LNCAP (cell line): ENCODE measurements at regions not wholly inside any gene's neighbourhood (a gene's known extent, or its start where the extent isn't known, plus 50 kb on each side); places are given as distances from the start of the nearest gene placed in this dataset.

Experiments used
- TF ChIP-seq, protein P1 (sequence below): fragments of 450-650 bp; IDR thresholded peaks from 2 replicates; pipeline ENCODE4 v1.5.1; 2017; ENCODE audit warnings: mild to moderate bottlenecking

DNA sequence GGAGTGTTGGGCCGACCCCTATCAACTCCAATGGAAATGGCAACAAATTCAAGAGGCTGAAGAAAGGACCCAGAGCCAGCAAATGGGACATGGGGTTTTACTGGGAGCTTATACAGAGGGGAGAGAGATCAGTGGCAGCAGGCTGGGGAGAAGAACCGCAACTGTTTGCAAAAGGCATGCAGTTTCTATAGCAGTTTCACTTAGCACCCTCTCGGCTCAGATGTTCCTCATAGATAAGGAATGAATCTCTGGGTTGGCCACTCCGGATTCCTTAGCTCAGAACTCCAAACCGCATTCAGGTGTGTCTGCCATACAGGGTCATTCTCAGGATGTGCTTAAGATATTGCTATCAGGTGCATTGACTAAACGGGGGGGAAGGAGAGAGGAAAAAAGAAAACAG, 71.1 kb upstream of the RPL38 start:
- TF ChIP-seq, protein P1, sequence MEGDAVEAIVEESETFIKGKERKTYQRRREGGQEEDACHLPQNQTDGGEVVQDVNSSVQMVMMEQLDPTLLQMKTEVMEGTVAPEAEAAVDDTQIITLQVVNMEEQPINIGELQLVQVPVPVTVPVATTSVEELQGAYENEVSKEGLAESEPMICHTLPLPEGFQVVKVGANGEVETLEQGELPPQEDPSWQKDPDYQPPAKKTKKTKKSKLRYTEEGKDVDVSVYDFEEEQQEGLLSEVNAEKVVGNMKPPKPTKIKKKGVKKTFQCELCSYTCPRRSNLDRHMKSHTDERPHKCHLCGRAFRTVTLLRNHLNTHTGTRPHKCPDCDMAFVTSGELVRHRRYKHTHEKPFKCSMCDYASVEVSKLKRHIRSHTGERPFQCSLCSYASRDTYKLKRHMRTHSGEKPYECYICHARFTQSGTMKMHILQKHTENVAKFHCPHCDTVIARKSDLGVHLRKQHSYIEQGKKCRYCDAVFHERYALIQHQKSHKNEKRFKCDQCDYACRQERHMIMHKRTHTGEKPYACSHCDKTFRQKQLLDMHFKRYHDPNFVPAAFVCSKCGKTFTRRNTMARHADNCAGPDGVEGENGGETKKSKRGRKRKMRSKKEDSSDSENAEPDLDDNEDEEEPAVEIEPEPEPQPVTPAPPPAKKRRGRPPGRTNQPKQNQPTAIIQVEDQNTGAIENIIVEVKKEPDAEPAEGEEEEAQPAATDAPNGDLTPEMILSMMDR: no peak

- TF ChIP-seq, protein P1: no peak
Observed at GRCh38 chr17:74133740-74134139, 69.7 kb upstream of the RPL38 start.

- TF ChIP-seq, protein P1: no peak
Observed at GRCh38 chr17:74134991-74135390, 68.5 kb upstream of the RPL38 start.

GRCh38 chr17:74135391-74136167, 67.9 kb upstream of the RPL38 start:
- TF ChIP-seq, protein P1: no peak

- TF ChIP-seq, protein P1: no peak
Observed at GRCh38 chr17:74137416-74137815, 66.1 kb upstream of the RPL38 start.

- TF ChIP-seq, protein P1: no peak
Observed at GRCh38 chr17:74139120-74139519, 64.4 kb upstream of the RPL38 start.

DNA sequence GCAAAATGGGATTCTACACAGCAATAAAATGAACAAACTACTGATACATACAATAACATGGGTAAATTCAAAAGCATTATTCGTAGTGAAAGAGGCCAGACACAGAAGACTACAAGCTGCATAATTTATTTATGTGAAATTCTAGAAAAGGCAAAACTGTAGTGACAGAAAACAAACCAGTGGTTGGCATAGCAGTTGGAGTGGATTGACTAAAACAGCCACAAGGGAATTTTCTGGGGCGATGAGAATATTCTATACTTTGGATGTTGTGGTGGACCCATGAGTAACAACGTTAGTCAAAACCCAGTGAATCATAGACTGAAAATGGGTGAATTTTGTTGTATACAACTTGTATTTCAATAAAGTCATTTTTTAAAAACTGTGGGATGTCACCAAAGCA, 63.2 kb upstream of the RPL38 start:
- TF ChIP-seq, protein P1: no peak

- TF ChIP-seq, protein P1: no peak
Observed at GRCh38 chr17:74141612-74142011, 61.9 kb upstream of the RPL38 start.
